ENCODE measurements at regions not wholly inside any gene's neighbourhood (a gene's known extent, or its start where the extent isn't known, plus 50 kb on each side); places are given as distances from the start of the nearest gene placed in this dataset.
"Not testable (repeated sequence)": the region's sequence is repeated elsewhere in the genome, so short reads cannot be mapped to it uniquely, and the experiment has no call there.

DNA sequence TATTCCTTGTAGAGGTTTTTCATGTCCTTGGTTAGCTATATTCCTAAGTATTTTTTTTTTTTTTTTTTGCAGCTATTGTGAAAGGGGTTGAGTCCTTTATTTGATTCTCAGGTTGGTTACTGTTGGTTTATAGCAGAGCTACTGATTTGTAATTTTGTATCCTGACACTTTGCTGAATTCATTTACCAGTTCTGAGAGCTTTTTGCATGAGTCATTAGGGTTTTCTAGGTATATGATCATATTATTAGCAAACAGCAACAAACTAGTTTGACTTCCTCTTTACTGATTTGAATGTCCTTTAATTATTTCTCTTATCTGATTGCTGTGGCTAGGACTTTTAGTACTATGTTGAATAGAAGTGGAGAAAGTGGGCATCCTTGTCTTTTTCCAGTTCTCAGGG is 737.4 kb downstream of the ZNF385D start:
- DNase-seq = no peak

- no peak for DNase-seq
Measured at GRCh38 chr3:20999661-21000060, 751.3 kb downstream of the ZNF385D start.

DNA sequence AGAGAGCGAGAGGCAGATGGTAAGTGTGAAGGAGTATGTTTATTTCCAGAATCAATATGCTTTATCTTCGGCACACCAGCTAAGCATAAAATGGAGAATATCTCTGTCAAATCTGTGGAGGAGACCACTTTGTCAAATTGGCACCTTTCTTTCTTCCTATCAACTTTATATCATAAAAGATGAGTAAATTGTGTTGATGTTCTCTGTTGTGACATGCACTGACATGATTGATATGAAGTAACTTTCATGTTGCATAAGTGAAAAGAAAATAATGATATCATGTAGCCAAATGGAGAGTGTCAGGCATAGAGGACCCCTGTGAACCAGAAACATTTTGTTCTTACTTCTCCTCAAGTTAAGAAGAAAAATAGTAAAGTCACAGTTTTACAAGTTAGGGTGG is 753.8 kb downstream of the ZNF385D start:
- DNase-seq = no peak

GRCh38 chr3:20990896-20991295 is 760.1 kb downstream of the ZNF385D start:
- DNase-seq = no peak

DNA sequence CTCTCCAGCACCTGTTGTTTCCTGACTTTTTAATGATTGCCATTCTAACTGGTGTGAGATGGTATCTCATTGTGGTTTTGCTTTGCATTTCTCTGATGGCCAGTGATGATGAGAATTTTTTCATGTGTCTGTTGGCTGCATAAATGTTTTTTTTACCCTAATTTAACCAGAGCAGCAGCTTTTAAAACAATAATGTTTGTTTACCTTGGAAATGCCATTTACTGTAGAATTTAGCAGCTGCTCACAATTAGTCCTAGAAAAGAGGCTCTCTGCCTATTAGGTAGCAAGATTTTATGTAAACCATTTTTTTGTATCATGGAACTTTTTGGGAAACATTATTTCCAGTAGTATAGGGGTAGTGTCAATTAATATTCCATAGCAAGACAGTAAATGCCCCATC is 761.4 kb downstream of the ZNF385D start:
- DNase-seq = not testable (repeated sequence)

GRCh38 chr3:20984594-20985205 is 766.3 kb downstream of the ZNF385D start:
- DNase-seq = no peak

GRCh38 chr3:20975188-20975651 is 775.8 kb downstream of the ZNF385D start:
- no peak for DNase-seq

DNA sequence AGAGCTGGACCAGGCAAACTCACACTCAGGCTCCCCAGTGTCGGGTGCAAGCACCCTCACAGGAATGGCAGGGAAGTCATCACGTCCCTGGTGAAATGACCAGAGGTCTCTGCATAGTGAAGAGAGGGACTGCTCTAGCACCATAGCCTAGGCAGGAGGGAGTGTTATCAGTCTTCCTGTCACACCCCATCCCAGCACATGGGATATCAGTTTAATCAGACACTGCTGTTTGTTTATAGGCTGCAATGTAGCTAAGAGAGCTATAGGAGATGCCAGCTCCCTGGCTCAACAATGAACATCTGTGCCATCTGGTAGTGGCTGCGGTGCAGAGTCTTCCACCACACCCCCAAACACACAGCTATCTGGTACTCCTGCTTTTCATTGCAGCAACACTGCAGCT is 776.6 kb downstream of the ZNF385D start:
- DNase-seq = no peak

GRCh38 chr3:20970807-20971206 is 780.2 kb downstream of the ZNF385D start:
- not testable (repeated sequence) for DNase-seq

DNA sequence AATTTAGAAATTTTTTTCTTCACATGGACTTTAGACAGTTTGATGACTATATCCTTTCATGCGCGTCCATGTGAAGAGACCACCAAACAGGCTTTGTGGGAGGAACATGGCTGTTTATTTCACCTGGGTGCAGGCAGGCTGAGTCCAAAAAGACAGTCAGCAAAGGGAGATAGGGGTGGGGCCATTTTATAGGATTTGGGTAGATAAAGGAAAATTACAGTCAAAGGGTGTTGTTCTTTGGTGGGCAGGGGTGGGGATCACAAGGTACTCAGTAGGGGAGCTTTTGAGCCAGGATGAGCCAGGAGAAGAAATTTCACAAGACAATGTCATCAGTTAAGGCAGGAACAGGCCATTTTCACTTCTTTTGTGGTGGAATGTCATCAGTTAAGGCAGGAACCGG is 781.5 kb upstream of the SGO1 start:
- not testable (repeated sequence) for DNase-seq

DNA sequence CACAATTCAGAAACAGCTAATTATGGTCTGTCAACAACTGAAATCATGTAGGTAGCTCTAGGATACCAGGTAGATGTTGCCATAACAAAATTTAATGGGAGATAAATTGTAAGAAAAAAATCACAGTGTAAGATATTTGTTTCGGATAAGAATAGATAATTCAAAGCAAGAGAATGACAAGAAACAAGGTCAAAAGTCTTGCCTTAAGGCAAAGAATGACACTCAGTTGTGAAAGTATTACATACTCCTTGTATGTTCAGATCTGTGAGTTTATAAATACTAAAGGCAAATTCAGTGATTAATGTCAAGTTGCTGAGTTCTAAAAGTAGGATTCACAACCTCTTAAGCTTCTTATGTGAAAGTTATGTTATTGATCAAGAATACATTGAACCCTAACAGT is 772.2 kb upstream of the SGO1 start:
- DNase-seq = no peak

DNA sequence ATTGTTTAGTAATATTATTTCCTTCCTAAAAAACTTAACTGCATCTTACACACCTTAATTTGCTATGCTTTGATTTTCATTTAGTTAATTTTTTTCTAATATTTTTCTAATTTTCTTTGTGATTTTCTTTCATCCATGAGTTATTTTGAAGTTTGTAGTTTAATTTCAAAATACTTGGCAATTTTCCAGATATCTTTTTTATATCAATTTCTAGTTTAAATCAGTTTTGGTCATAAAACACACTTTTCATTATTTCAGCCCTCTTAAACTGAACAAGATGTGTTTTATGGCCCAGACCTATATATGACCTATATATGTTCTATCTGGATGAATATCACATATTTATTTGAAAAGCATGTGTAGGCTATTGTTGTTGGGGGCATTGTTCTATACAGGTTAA is 759.9 kb upstream of the SGO1 start:
- no peak for DNase-seq

- no peak for DNase-seq
Measured at GRCh38 chr3:20935791-20936190, 749.8 kb upstream of the SGO1 start.

DNA sequence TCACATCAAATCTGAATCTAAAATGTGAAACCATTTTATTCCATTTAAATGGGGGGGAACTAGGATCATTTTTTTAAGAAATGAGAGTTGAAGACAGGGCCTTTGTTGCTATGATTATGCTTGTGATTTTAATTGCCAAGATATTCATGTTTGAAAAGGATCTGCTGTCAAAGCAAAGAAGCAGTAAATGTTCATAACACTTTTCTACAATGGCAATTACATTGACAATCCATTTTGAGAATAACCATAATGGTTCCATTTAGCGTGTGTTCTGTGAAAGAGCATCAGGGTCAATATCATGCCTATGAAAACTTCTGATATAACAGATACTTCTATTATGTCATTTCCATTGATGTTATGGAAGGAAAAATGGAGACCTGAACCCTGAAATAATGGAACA is 745.8 kb upstream of the SGO1 start:
- DNase-seq = no peak

DNA sequence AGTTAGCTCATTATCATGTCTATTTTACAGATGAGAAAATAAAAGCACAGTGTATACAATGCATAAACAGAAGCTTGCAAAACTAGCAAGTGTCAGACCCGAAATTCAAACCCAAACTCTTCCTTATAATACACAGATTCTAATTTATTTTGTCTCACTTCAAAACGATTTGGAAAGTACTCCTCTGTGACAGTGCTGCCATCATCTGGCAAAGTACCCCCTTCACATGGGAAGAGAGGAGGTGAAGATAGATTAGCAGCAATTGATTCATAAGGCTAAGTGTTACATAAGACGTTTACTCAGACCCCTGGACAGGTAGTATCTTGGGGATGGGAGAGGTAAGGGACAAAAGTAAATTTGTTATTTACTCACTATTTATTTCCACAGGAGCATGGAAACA is 744.0 kb upstream of the SGO1 start:
- DNase-seq = no peak

GRCh38 chr3:20924646-20925385 is 738.8 kb upstream of the SGO1 start:
- no peak for DNase-seq

GRCh38 chr3:20921112-20921511 is 735.1 kb upstream of the SGO1 start:
- not testable (repeated sequence) for DNase-seq

GRCh38 chr3:20916951-20917606 is 731.1 kb upstream of the SGO1 start:
- DNase-seq = no peak

- DNase-seq = no peak
Measured at GRCh38 chr3:20914310-20914709, 728.3 kb upstream of the SGO1 start.

DNA sequence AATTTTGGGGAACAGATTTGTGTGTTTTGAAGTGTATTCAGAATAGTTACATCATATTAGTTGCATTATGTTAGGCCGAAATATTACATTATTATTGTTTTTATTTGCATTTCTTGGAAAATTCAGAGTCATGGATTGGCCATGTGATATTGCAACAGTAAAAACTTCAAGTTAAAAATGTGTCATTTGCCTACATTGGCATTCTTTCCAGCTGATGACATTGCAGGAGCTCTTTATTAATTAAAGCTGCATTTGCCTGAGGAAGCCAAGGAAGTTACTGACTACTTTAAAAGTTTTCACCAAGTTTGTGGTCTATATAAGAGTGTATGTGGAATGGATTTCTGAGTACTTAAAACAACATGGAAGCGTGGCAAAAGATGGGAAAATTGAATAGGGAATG is 726.4 kb upstream of the SGO1 start:
- DNase-seq = no peak

DNA sequence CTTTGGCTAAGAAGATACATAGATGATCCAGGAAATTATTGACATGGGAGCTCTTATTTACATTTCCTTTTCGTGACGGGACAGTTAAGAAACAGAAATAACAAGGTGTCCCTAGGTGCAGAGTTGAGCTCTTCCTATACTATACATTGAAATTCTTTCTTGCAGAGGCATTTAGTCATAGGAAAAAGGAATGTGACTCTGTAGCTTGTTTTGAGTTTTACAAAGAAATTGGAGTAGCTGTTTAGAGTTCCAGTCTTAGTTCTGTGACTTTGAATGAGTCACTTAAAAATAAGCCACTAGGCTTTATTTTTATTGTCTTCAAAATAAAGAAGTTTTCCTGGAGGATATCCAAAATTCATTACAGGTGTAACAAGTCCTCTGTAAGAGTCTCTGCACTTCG is 723.5 kb upstream of the SGO1 start:
- DNase-seq = no peak

GRCh38 chr3:20905210-20905805 is 719.3 kb upstream of the SGO1 start:
- no peak for DNase-seq

DNA sequence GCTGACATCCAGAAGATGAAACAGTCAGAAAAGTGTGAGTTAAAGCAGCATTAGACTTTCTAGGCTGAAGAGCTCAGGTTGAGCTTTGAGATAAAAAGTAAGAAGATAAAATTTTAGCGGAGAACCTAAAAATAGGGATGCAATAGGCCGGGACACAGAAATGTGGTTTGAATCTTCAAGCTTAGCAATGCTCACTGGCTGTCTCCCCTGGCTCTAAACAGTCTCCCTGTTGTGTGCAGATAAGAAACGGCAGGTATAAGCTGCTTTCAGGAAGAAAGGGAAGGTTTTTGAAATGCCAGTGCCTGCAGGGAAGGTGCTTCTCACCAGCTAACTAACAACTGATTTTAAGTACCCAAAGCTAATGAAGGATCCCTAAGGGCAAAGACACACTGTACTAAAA is 718.7 kb upstream of the SGO1 start:
- no peak for DNase-seq

GRCh38 chr3:20898962-20899361 is 713.0 kb upstream of the SGO1 start:
- DNase-seq = no peak
